ENCODE measurements at regions not wholly inside any gene's neighbourhood (a gene's known extent, or its start where the extent isn't known, plus 50 kb on each side); places are given as distances from the start of the nearest gene placed in this dataset.

DNA sequence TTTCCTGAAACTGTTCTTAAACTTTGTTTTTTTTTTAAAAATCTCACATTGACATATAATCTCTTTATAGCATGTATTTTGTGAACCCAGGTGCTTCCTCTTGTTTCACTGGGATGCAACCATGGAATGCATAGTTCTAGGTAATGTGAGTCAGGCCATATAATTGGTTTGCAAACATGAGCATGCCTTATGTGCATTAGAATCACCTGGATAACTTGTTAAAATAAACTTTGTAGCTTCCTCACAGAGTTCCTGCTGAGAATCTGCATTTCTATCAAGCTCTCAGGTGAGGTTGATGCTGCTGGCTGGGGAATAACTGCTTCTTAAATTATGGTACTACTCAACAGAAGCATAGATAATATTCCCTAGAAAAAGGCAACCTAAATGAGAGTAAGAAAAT, 940.3 kb upstream of the LCORL start:
- TF ChIP-seq, protein P1, sequence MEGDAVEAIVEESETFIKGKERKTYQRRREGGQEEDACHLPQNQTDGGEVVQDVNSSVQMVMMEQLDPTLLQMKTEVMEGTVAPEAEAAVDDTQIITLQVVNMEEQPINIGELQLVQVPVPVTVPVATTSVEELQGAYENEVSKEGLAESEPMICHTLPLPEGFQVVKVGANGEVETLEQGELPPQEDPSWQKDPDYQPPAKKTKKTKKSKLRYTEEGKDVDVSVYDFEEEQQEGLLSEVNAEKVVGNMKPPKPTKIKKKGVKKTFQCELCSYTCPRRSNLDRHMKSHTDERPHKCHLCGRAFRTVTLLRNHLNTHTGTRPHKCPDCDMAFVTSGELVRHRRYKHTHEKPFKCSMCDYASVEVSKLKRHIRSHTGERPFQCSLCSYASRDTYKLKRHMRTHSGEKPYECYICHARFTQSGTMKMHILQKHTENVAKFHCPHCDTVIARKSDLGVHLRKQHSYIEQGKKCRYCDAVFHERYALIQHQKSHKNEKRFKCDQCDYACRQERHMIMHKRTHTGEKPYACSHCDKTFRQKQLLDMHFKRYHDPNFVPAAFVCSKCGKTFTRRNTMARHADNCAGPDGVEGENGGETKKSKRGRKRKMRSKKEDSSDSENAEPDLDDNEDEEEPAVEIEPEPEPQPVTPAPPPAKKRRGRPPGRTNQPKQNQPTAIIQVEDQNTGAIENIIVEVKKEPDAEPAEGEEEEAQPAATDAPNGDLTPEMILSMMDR (IDR thresholded peaks at IDR 0.05; ENCODE audit: insufficient read depth, low read length, missing control alignments) = no peak
- DNase-seq (ENCODE audit: low read depth, low spot score) = no peak
- CTCF ChIA-PET = no interaction called here
- POLR2A ChIA-PET = no interaction called here
- no peak overlapping the region for H3K4me3 ChIP-seq (ENCODE audit: low read depth, low read length)

DNA sequence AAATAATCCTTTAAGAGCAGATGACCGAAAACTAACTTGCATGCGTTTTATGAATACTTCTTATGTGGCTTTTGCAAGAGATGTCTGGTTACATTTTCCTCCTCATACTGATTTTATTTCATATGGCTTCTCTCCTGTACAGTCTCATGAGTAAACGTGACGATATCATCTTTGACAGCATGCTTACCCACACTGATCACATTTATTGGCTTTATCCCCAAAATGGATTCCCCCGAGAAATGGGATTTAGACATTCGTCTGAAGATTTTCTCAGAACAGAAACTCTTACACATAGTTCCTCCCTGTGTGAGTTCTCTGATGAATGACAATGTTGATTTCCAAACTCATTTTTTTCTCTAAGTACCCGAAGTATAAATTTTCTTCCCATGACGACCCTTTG, 939.7 kb upstream of the LCORL start:
- no peak for DNase-seq (ENCODE audit: low read depth, low spot score)
- ChIA-PET POLR2A (no interaction called here), CTCF (no interaction called here)
- H3K4me3 ChIP-seq (ENCODE audit: low read depth, low read length) = no peak overlapping the region
- TF ChIP-seq, protein P1 (IDR thresholded peaks at IDR 0.05; ENCODE audit: insufficient read depth, low read length, missing control alignments) = no peak

DNA sequence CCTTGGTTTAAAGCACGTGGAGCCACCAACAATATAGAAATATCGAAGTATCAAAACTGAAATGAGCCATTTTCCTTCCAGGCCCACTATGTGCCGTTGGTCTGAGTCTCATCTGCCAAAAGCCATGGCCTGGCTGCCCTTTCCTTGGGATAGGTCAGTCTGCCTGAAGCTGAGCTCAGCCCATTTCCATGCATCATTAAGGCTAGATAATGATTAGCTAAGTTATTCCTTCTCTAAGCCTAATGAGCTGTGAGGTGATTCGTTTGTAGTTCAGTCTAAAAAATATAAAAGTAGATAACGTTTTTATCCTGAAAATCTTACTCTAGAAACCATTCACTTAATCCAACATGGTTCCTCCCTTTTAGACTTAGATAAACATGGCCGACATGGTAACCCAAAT, 936.2 kb upstream of the LCORL start:
- no peak overlapping the region for H3K4me3 ChIP-seq (ENCODE audit: low read depth, low read length)
- ChIA-PET CTCF (no interaction called here), POLR2A (no interaction called here)
- no peak for DNase-seq (ENCODE audit: low read depth, low spot score)
- TF ChIP-seq, protein P1 (IDR thresholded peaks at IDR 0.05; ENCODE audit: insufficient read depth, low read length, missing control alignments) = no peak

DNA sequence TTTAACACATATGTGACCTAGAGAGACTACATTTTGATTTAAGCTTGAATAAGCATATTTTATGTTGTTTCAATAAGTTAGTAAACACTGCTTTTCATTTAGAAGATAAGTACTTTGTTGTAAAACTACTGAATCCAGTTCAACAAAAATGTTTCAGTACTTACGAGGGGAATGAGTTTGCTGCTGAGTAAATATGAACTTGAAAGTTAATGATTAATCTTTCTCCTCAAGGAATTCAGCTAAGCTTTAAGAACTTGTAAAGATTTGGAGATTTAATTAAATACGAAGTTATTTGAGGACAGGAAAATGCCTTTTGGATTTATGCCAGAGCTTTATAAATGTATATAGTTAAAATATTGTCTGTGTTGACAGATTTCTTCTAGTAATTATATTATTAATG, 933.0 kb upstream of the LCORL start:
- no peak overlapping the region for H3K4me3 ChIP-seq (ENCODE audit: low read depth, low read length)
- no peak for DNase-seq (ENCODE audit: low read depth, low spot score)
- TF ChIP-seq, protein P1 (IDR thresholded peaks at IDR 0.05; ENCODE audit: insufficient read depth, low read length, missing control alignments) = no peak
- ChIA-PET POLR2A (no interaction called here), CTCF (no interaction called here)

DNA sequence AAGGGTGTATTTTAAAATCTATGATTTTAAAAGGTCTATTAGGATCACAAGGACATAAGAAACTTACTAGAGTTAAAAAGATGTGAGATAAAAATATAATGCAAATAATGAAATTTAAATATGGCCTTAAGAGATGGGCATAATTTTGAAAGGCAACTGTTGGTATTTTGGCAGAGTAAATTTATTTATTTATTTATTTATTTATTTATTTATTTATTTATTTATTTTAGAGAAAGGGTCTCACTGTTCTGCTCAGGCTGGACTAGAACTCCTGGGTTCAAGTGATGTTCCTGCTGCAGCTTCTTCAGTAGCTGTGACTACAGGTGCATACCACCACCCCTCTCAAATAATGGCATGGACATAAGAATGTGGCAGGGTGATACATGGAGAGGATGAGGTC, 932.1 kb upstream of the LCORL start:
- H3K4me3 ChIP-seq (ENCODE audit: low read depth, low read length) = no peak overlapping the region
- CTCF ChIA-PET = no interaction called here
- TF ChIP-seq, protein P1 (IDR thresholded peaks at IDR 0.05; ENCODE audit: insufficient read depth, low read length, missing control alignments) = no peak
- DNase-seq (ENCODE audit: low read depth, low spot score) = no peak
- POLR2A ChIA-PET = no interaction called here

DNA sequence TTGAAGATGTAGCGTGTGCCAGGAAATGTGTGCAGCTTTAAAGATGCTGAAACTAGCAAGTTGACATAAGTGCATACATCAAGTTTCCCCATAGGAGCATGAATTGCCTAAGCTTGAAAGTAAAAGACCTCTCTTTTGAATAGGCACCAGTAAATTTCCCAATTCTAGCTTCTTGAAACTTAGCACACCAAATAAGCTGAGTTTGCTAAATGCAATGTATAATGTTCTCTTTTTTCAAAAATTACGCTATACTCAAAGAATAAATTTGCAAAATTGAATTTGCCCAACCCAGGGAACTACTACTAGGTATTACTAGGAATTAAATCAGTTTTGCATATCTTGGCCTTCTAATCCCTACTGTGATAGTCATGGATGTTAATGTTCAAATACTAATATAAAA, 923.9 kb upstream of the LCORL start:
- no peak overlapping the region for H3K4me3 ChIP-seq (ENCODE audit: low read depth, low read length)
- POLR2A ChIA-PET = no interaction called here
- TF ChIP-seq, protein P1 (IDR thresholded peaks at IDR 0.05; ENCODE audit: insufficient read depth, low read length, missing control alignments) = no peak

More for the DNA sequence above, 923.9 kb upstream of the LCORL start:
- CTCF ChIA-PET = no interaction called here
- no peak for DNase-seq (ENCODE audit: low read depth, low spot score)

Measured in AG04449 (cell line).